ENCODE measurements at regions not wholly inside any gene's neighbourhood (a gene's known extent, or its start where the extent isn't known, plus 50 kb on each side); places are given as distances from the start of the nearest gene placed in this dataset.
"Not testable (repeated sequence)": the region's sequence is repeated elsewhere in the genome, so short reads cannot be mapped to it uniquely, and the experiment has no call there.

DNA sequence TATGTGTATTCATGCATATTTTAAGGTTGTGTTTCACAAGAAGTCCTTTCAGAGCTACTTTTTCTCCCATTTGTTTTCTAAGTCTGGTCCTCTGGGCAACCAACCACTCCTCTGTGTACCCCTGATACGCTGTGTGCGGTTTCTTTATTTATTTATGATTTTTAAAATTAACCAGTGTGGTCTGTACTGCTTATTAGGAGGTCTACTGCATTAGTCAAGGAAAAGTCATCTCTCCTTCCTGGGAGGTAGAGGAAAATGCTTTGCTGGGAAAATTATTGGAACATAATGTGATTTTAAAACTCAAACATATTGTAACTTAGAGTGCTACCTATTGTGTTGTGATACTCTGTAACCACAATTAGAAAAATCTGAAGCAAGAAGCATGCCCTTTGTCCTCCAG, 1404.3 kb downstream of the SUCLG1 start:
- no peak for DNase-seq (ENCODE audit: low spot score)

DNA sequence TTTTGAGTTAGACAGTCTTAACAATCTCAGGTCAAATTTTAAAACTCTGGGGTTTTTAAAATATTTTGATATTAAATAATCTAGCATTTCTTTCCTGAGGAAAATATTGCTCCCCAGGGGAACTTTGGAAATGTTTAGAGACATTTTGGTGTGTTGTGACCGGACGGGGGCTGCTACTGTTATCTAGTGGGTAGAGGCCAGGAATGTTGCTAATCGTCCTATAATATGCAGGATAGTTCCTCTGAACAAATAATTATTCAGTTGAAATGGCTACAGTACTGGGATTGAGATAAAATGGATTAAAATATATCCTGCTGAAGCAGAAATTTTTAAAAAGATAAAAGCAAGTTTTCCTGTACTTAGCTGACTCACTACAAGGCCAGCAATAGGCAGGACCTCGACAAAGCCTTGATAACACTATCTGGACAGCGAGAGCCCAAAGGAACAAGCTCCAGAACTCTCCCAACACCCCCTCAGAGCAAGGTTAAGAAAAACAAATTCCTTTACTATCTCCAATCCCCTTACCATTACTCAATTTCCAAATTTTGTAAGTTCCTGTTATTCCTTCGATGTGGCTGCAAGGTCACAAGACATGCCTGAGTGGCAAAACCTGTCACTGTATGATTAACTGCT, 1407.4 kb downstream of the SUCLG1 start:
- DNase-seq (ENCODE audit: low spot score), result no peak

DNA sequence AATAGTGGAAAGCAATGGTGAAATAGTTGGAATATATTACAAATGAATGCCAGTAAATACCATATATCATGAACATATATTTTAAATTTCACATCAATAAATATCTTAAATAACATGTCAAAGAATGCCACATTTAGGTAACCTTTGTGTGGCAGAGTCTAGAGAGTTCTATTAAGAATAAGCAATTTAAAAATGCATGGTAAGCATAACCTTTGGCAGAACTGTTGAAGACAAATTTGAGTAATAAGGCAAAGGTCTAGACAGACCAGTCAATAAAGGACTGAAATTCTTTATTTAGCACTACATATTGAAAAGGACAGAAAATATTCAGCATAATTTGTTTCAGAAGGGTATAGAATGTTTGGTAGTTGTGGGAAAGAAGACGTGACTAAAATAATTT, 1417.0 kb downstream of the SUCLG1 start:
- no peak for DNase-seq (ENCODE audit: low spot score)

DNA sequence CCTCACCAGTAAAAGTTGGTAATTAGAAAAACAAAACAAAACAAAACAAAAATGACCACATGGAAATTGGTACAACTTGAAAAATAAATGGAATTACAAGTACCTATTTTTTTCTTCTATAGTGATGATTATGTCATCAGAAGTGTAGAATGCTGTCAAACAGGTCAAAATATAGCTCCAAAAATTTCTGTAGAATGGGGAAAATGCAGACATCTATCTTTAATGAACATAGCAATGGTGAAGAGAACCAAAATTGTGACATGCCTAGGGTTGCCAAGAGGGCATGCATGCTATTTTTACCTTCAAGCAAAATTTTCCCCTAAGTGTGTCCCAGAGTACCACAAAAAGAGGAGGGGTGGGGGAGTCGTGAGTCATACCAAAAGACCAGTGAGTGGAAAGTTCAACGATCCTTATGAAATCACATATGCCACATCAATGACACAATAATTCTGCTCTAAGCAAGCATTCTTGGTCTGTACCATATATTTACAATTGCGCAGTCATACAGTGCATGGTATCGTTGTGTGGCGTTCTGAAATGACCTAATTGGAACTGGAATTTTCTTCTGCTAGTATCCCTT, 1436.4 kb downstream of the SUCLG1 start:
- no peak for DNase-seq (ENCODE audit: low spot score)

DNA sequence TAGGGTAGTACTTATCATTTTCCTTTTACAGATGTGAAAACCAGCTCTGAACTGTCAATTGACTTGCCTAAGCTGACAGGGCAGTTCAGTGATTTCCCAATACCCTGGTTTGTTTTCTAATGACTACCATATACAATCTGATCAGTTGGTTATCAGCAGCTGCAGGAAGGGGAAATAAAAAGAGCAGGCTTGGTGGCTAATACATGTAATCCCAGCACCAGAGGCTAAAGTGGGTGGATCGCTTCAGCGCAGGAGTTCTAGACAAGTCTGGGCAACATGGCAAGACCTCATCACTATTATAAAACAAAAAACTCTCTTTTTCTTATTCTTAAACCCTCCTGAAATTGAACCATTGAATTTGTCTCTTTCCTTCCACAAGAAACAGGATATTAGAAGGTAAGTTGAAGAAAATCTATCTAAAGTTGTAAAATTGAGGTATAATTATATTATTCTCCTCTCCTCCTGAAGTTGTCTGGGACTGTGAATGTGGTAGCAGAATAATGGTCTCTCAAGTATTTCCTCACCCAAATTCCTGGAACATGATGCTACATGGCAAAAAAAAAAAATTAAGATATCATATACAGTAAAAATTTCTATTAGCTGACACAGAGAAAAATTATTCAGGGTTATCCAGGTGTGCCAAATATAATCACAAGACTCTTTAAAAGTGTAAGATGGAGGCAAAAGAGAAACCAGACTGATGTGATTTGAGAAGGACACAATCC, 1441.6 kb downstream of the SUCLG1 start:
- DNase-seq (ENCODE audit: low spot score), result no peak

DNA sequence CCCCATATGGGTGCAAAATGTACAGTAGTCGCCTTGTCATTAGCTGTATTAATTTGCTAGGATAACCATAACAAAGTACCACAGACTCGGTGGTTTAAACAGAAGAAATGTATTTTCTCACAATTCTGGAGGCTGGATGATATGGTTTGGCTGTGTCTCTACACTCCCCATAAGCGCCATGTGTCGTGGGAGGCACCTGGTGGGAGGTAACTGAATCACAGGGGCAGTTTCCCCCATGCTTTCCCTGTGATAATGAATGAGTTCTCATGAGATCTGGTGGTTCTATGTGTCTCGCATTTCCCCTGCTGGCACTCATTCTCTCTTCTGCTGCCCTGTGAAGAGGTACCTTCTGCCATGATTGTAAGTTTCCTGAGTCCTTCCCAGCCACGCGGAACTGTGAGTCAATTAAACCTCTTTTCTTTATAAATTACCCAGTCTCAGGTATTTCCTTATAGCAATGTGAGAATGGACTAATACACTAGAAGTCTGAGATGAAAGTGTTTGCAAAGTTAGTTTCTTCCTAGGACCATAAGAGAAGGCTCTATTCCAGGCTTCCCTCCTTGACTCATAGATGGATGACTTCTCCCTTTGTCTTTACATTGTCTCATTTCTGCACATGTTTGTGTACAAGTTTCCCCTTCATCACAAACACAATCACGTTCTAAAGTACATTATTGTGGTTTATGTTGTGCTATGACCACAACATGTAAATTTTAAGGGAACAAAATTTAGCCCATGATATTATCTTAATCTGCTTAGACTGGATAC, 1442.6 kb downstream of the SUCLG1 start:
- no peak for DNase-seq (ENCODE audit: low spot score)

DNA sequence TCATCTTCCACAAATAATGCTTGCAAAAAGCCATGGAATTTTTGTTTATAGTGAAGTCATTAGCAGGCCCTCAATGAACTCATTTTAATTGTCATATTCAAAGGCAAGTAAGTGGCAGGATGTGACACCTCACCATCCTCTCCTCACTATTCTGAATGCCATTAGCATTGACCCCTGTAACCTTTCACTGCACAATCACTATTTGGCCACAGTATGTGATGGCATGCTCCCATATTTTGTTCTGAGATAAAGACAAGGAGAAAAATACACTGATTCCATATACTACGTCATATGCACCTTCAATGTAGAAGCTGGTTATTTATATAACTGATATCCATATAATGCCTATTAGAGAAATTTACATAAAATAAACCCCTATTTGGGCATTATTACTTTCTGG, 1443.2 kb downstream of the SUCLG1 start:
- DNase-seq (ENCODE audit: low spot score), result no peak

DNA sequence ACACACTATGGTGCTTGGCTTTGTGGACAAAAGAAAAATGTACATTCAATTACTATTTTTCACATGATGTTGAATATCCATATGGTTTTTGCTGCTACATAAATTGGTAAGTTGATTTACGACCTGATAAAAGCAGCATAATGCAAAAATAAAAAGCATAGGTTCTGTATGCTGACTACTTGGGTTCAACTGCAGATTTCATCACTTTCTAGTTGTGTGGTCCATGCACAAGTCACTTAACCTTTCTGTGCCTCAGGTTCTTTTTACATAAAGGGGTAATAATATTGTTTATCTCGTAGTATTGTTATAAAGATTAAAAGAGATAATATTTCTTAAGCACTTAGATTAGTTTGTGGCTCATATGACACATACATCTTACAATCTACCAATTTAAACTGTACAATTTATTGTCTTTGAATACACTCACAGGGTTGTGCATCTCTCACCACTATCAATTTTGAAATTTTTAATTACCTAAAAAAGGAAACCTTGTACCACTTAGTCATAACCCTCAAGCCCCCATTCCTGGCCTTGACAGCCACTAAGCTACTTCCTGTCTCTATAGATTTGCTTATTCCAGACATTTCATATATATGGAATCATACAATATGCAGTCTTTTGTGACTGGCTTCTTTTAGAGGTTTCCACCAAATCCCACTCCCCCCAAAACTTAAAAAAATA, 1443.9 kb downstream of the SUCLG1 start:
- DNase-seq (ENCODE audit: low spot score), result no peak

DNA sequence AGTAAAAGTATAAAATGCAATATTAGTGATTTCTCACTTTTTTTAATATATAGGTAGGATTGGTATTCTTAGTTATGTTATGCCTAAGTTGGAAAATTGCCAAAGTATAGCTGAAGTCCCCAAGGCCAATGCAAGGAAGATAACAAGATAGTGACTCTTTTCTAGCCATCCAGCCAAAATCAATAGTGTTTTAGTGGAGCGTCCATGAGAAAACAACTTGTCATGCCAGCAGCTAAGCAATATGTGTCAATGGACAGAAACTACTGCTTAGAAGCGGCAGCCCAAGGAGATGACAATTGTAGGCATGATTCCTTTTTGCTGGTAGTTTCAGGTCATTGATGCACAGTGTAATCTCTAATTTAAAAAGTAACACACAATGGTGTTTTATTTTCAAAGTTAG, 1444.6 kb downstream of the SUCLG1 start:
- DNase-seq (ENCODE audit: low spot score), result no peak

DNA sequence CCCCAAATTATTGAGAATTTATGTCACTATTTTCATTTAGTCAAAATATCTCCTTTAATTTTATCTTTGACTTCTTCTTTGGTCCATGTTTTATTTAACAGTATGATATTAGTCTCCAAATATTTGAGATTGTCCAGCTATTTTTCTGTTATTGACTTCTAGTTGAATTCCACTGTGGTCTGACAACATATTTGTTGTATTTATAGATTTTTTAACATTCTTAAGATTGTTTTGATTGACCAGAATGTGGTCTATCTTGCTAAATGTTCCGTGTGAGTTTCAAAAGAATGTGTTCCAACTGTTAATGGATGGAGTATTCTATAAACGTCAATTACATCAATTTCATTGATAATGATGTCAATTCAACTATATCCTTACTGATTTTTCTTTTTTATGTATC, 1452.1 kb downstream of the SUCLG1 start:
- DNase-seq (ENCODE audit: low spot score), result no peak

DNA sequence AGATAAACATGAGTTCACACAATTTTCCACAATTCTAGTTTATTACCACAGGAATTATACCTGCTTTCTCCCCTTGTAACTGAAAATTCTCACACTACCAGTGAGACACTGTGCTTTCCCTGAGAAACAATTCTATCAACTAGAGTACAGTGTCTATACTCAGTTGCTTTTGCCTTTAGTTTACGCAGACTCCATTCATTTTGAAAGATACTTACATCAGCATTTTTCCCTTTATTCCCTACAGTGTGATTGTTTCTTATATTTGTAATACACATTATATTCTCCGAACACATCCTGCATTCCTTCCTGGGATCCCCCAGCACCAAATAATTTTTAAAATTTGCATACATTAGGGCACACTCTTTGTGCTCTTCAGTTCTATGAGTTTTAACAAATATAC, 1455.5 kb downstream of the SUCLG1 start:
- DNase-seq (ENCODE audit: low spot score), result no peak

DNA sequence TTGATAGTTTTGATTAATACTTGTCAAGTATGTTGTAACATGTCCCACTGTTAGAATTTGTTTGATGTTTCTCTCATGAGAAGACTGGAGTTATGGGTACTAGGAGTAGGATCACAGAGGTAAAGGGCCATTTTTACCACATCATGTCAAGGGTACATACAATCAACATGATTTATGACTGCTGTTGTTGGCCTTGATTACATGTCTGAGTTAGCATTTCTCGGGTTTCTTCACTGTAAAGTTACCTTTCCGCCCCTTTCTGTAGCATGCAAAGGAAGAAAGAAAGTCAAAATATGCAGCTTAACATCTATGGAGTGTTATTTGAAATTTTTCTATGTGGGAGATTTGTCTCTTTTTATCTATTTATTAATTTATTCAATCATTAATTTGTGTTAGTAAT, 1456.4 kb downstream of the SUCLG1 start:
- DNase-seq (ENCODE audit: low spot score), result no peak

DNA sequence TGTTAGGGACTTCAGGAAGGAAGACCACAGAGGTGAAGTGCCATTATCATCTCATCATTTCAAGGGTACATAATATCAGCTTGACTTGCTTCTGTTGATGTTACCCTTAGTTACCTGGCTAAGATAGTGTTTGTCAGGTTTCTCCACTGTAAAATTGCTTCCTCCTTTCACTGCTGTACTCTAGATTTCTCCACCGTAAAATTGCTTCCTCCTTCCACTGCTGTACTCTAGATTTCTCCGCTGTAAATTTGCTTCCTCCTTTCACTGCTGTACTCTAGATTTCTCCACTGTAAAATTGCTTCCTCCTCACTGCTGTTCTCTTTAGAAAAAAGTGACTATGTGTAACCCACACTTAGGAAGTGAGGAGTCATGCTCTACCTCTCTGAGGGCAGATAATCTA, 1460.3 kb downstream of the SUCLG1 start:
- no peak for DNase-seq (ENCODE audit: low spot score)

DNA sequence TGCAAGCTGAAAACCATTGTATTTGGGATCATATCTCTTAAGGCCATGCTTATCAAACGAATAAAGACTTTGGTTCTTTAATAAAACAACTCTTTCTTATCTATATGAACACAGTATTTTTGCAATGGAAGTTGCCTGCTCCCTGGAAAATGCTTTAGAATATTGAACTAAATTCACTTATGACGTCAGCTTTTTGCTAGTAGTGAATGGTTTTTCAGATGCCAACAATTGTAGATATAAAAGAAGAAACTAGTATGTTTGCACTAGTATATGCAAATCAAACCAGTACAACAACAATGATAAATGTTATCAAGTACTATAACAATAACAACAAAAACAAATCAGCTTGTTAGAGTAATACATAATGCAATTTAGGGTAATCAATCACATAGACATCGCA, 1462.9 kb downstream of the SUCLG1 start:
- no peak for DNase-seq (ENCODE audit: low spot score)

DNA sequence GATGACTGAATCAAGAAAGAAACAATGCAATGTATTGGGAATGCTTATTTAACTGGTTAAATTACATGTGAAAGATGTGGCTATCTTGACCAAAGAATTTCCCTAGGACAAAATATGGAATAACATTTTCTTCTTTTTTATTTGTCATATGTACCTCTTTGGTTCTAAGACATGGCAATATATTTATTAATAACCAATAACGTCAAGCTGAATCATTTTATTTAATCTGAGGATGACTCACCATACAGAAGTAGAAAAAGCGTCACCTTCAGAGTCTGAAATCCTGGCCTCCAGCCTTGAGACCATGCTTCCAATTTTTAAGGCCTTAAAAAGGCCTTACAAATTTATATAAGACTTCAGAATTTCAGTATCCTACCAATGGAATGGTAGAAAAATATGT, 1464.9 kb downstream of the SUCLG1 start:
- DNase-seq (ENCODE audit: low spot score), result no peak

DNA sequence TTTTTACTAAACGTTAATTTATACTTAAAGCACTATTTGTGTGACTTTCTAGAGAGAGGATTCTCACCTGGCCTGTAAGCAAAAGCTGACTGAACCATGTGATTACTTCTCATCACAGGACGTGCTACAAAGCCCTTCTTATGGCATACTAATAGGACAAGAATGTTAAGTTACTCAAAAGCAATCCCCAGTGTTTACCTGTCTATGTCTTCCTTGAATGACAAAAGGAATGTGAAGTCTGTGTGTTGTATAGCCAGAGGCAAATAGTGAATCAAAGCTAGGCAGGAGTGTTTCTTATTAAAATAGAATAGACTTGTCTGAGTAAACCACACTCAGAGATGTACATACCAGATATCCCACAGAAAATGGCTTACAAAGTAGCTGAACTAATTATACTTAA, 1465.5 kb downstream of the SUCLG1 start:
- DNase-seq (ENCODE audit: low spot score), result no peak

DNA sequence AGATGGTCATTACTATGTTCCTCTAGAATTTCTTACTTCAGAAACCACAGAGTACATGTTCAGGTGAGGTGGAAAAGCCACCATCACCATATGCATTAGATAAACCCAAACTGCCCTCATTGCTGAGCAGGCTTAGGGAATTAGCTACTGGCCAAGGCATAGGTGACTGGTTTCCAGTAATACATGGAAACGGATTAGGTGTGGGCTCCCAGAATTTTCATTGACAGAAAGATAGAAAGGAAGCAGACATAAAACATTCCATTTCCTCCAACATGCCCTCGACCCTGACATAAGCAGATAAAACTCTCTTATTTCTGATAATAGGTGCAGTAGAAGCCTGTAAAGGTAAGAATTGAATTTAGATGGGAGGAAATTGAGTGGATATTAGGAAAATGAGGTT, 1466.1 kb downstream of the SUCLG1 start:
- no peak for DNase-seq (ENCODE audit: low spot score)

DNA sequence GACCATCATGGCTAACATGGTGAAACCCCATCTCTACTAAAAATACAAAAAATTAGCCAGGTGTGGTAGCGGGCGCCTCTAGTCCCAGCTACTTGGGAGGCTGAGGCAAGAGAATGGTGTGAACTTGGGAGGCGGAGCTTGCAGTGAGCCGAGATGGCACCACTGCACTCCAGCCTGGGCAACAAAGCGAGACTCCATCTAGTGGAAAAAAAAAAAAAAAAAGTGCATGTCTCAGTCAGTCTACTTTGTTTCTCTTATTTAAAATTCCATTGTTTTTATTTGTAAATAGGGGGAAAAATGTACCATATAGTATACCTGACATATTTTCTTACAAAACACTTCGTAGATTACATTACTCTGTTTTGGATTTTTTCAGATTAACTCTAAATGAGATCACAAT, 1471.4 kb downstream of the SUCLG1 start:
- not testable (repeated sequence) for DNase-seq (ENCODE audit: low spot score)

DNA sequence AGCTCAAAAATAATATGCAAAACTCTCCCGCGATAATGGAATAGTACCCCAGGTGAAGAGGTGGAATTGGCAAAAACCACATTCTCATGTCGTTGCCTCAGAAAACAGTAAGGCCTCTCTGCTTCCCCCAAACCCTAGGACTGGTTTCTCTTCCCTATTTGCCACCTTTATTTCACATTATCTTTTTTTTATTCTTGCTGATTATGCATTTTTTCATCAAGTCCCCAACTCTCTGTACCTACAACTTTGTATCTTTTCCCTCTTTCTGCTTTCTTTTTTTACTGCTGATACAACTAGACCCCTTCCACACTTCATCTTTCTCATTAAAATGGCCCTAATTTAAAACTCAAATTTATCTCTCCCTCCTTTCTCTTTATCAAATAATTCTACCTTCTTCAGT, 1472.2 kb downstream of the SUCLG1 start:
- no peak for DNase-seq (ENCODE audit: low spot score)

DNA sequence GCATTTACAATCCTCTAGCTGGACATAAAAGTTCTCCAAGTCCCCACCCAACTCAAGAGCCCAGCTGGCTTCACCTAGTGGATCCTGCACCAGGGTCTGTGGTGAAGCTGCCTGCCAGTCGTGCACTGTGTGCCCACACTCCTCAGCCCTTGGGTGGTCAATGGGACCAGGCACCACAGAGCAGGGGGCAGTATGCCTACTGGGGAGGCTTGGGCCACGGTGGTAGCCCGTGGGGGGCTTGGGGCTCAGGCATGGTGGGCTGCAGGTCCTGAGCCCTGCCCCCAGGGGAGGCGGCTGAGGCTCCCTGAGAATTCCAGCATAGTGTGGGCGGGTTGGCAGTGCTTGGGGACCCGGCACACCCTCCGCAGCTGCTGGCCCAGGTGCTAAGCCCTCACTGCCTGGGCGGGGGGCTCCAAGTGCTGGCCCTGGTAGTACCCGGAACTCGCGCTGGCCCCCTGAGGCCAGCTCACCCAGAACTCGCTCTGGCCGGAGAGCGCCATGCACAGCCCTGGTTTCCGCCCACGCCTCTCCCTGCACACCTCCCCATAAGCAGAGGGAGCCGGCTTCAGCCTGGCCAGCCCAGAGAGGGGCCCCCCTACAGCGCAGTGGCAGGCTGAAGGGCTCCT, 1473.4 kb downstream of the SUCLG1 start:
- DNase-seq (ENCODE audit: low spot score), result no peak

DNA sequence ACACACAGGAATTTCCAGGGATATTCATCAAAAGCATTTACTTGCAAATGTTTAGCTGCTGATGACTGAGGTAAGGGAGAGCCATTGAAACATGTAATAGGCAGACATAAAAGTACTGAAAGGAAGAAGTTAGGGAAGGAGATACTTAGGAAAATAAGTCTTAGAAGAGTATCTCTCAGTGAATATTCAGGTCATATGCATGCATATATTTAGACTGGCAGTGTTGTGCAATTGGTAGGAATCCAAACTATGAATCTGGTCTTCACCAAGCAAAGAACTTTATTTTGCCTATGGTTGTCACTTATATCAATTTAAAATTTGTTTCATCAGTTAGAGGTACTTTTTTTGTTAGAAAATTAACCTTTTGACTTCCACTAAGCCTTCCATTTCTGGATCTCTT, 1490.7 kb downstream of the SUCLG1 start:
- no peak for DNase-seq (ENCODE audit: low spot score)

DNA sequence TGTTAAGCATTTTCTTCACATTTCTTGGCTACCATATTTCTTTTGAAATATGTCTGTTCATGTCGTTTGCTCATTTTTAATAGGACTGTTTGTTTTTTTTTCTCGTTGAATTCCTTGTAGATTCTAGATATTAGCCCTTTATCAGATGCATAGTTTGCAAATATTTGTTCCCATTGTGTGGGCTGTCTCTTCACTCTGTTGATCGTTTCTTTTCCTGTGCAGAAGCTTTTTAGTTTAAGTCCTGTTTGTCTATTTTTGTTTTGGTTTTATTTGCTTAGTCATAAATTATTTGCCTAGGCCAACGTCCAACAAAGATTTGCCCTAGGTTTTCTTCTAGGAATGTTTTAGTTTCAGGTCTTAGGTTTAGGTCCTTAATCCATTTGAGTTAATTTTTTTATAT, 1494.7 kb downstream of the SUCLG1 start:
- no peak for DNase-seq (ENCODE audit: low spot score)
